GM19467 (cell line): ENCODE measurements at regions not wholly inside any gene's neighbourhood (a gene's known extent, or its start where the extent isn't known, plus 50 kb on each side); places are given as distances from the start of the nearest gene placed in this dataset.

Experiments used
- ATAC-seq: cut with Tn5 transposase; IDR thresholded peaks from one replicate; pipeline ENCODE4 v1.9.1; 2021; ENCODE audit warnings: mild to moderate bottlenecking, moderate library complexity; ENCODE audit not compliant: unreplicated experiment

DNA sequence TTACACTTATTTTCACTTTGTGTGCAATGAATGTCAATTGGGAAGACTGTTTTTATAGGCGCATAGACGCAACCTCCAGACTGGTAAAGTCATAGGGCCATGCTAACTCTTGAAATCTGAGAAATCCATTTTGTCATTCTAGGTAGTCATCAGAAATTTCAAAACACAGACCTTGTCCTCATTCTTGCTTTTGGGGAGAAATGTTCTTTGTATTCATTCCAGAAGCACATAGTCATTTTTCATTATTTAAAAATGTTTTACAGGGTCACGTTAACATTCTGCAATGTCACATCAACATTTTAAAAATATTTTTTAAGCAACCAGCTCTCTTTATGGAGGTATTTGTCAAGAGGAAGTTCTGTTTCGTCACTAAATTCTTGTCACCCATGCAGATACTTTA is 898.4 kb downstream of the PDCD6IP start:
- no peak for ATAC-seq

GRCh38 chr3:34703053-34703452 is 904.6 kb downstream of the PDCD6IP start:
- ATAC-seq = no peak

DNA sequence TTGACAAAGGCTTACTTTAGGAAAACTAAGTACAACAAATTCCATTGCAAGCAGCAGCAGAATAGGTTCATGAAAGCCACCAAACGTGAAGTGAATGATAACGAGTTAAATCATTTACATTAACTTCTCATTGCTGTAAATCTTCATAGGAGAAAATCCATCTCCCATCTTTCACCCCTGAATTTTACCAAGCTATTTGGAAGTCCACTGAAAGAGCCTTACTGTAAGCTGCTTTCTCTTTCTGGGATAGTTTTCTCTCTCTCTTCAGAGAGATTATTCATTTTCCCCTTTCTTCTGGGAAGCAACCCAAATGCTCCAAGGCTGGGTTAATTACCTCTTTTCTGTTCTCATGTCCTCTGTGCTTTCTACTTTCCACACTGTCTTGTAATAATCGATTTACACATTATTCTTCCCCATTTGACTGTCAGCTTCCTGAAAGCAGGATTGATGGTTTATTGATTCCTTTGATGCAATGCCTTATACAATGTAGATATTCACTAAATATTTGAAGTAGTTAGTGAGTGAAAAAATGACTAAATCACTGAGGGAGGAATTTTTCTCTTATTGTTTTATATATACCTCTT is 914.3 kb upstream of the ARPP21 start:
- ATAC-seq = no peak

- ATAC-seq = no peak
Measured at GRCh38 chr3:34725774-34726173, 913.6 kb upstream of the ARPP21 start.

DNA sequence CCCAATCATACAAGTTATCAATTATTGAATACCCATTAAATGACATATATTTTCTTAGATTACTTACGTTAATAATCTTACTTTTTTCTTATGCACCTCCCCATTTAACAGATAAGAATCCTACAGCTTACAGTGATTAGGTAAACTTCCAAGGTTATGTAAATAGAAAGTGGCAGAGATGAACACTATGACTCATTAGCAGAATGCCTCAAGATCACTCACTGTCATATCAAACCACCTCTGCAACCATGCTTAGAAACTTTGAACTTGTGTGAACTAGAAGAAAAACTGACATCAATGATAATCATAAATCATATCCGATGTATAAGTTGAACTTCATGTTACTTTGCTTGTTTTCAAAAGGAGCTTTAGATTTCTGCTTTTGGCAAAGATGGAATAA is 911.6 kb upstream of the ARPP21 start:
- no peak for ATAC-seq

- no peak for ATAC-seq
Measured at GRCh38 chr3:34742151-34742550, 897.2 kb upstream of the ARPP21 start.

GRCh38 chr3:34758630-34759261 is 880.6 kb upstream of the ARPP21 start:
- ATAC-seq = no peak

GRCh38 chr3:34777386-34777785 is 861.9 kb upstream of the ARPP21 start:
- no peak for ATAC-seq

GRCh38 chr3:34779092-34779491 is 860.2 kb upstream of the ARPP21 start:
- no peak for ATAC-seq

- ATAC-seq = no peak
Measured at GRCh38 chr3:34780294-34780693, 859.0 kb upstream of the ARPP21 start.

DNA sequence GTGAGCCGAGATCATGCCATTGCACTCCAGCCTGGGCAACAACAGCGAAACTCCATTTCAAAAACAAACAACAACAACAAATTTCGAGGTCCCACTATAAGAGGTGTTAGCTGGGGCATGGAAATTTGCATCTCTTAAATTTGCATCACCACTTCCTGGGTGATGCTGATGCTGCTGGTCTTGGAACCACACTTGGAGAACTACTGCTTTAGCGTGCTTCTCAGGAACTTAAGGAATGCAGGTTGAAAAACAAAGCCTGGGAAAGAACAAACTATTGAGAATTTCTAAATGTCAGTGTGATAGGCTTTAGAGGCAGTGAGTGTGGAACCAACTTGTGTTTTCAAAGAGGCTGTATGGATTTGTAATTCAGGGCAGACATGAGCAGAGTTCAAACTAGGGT is 858.4 kb upstream of the ARPP21 start:
- no peak for ATAC-seq

DNA sequence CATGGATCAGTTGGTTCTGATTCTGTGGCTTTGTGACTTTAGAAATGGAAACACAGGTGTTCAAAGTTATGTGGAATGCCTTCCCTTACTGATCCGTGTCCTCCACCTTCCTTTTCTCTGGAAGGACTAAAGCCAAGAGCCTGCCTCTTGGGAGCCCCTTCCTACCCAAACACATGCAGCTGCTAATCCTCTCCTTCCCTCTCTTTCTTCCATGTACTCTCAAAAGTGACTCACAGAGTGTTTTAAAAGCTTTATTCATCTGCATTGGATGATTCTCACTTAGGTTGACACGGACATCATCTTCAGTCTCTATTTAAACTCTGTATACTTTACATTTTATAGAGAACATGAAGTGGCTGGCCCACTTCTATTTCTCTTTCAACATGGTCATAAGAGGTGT is 856.5 kb upstream of the ARPP21 start:
- no peak for ATAC-seq

GRCh38 chr3:34783876-34784275 is 855.4 kb upstream of the ARPP21 start:
- no peak for ATAC-seq

DNA sequence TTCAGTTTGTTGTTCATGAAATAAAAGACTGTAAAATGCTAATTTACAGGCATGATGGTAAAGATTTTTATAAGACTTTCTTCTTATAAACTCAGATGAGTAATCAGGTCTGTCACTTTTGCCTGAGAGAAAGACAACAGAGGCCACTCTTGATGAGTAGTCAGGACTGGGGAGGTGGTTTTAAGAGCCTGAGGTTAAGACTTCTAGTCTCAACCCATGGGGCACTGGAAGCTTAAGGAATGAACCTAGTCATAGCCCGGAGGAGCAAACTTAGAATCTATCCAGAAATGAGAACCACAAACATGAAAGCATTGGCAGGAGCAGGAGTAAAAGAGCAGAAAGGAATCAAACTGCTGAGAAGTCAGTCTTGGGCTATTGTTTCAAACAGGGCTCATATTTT is 846.3 kb upstream of the ARPP21 start:
- no peak for ATAC-seq

DNA sequence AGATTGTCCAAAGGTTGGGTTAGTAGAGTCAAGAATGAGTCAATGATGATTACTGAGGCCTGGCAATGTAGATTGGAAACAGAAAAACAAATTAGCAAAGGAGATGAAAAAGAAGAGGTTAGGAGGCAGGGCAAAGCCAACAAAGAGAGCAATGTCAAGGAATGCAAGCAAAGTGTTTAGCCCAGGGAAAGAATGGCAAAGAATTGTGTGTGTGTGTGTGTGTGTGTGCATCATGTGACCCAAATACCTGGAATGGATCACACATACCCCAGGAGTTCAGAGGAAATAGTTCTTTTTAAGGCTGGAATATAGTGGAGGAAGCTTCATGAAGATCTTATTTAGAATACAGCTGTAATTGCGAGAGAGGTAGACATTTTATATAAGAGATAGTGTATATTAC is 831.7 kb upstream of the ARPP21 start:
- no peak for ATAC-seq

DNA sequence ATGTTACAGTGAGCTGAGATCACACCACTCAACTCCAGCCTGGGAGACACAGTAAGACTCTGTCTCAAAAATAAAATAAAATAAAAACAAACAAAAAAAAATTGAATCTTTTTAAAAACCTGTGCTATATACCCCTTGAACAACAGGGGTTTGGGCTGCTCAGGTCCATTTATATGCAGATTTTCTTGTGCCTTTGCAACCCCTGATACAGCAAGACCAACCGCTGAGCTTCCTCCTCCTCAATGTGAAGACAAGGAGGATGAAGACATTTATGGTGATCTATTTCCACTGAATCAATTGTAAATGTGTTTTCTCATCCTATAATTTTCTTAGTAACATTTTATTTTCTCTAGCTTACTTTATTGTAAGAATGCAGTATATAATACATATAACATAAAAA is 831.0 kb upstream of the ARPP21 start:
- ATAC-seq = no peak

DNA sequence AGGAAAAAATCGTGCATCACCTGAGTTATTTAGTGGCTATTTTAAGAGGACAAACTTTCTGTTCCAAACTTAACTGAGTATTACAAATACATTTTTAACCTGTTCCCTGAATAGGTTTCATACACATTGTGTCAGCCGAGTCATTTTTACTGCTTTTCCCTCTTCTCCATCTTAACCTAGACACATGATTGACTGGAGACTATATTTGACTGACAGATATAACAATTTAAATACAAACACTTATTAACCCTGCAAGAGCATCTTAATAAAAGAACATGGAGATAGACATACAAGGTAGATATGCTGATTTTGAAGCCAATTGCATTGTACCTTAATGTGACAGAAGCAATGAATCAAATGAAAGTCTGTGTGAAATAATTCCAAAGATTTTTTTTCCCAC is 810.5 kb upstream of the ARPP21 start:
- no peak for ATAC-seq

GRCh38 chr3:34832865-34833508 is 806.3 kb upstream of the ARPP21 start:
- no peak for ATAC-seq

DNA sequence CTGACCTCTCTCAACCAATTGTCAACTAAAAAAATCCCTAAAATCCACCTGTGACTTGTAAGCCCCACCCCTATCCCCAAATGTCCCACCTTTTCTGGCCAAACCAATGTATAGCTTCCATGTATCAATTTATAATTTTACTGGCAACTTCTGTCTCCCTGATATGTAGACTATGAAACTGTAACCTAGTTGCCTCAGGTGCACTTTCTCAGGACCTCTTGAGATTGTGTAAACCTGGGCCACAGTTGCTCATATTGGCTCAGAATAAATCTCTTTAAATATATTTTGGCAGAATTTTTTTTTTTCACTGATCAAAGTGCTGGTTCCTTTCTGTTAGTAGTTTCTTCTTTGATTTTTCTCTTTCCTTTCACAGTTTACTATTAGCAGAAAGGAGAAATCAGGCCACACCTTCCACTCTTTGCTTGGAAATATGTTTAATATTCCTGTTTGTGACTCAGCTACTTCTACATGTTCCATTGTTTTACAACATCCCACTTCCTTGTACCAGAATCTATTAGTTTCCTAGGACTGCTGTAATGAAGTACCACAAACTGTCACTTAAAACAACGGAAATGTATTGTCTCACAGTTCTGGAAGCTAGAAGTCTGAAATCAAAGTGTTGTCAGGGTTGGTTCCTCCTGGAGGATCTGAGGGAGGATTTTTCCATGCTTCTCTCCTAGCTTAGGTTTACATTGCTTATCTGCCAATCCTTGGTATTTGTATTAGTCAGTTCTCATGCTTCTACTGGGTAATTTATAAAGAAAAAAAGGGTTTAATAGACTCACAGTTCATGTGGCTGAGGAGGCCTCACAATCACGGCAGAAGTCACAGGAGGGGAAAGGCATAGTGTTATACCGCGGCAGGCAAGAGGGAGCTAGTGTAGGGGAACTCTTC is 801.2 kb upstream of the ARPP21 start:
- ATAC-seq = no peak

- ATAC-seq = no peak
Measured at GRCh38 chr3:34842706-34843480, 796.4 kb upstream of the ARPP21 start.

- no peak for ATAC-seq
Measured at GRCh38 chr3:34844323-34844620, 795.1 kb upstream of the ARPP21 start.
